T-helper 2 cell treated with Interferon-gamma antibody and Interleukin-4, amounts not matched to agents 100 ng/mL and 5 ng/mL, for 36 hours (primary cell): ENCODE measurements at regions not wholly inside any gene's neighbourhood (a gene's known extent, or its start where the extent isn't known, plus 50 kb on each side); places are given as distances from the start of the nearest gene placed in this dataset.

Experiments
- intact Hi-C: fragments of 100-400 bp; cut with micrococcal nuclease; formaldehyde crosslinking; loops from one replicate; pipeline ENCODE4 v1.15.1; 2023

DNA sequence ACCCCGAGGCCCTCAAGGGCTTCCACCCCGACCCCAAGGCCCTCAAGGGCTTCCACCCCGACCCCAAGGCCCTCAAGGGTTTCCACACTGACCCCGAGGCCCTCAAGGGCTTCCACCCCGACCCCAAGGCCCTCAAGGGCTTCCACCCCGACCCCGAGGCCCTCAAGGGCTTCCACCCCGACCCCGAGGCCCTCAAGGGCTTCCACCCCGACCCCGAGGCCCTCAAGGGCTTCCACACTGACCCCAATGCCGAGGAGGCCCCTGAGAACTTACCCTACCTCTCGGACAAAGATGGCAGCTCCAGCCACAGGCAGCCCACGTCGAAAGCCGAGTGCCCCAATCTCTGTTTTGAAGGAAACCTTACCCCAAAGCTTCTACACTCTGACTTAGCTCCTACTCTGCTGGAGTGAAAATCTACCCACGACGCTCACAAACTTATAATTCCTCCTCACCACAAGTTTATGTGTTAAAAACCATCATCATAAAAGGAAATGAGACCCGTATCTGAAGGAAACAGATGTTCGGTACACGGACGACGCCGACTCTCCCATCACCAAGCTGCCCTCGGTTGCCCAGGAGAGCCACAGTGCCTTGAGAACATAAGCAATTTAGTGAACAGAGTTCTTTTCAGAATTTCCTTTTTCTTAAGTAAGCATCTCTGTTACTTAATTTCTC lies 61.2 kb upstream of the RPH3AL start:
- intact Hi-C loops: loop anchor here (5.0 kb wide), 2 partner anchors 568 to 583 kb away; partner anchors contain the start of gene TIMM22

DNA sequence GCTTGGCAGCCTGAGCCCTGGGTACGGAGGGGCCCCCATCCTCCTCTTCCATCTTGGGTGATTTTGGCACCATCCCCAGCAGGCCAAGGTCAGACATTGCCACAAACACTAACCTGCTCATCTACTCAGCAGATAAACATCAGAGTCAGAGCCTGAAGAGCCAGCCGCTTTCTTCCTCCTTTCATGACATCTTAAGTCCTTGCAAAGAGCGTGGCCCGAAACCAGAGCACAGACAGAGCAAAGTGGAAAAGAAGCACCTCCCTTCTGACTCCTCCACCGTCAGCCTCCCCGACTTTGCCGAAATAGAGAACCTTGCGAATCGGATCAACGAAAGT lies 60.4 kb upstream of the RPH3AL start:
- intact Hi-C loops: loop anchor here (5.0 kb wide), 2 partner anchors 569 to 584 kb away; partner anchors contain the start of gene TIMM22

DNA sequence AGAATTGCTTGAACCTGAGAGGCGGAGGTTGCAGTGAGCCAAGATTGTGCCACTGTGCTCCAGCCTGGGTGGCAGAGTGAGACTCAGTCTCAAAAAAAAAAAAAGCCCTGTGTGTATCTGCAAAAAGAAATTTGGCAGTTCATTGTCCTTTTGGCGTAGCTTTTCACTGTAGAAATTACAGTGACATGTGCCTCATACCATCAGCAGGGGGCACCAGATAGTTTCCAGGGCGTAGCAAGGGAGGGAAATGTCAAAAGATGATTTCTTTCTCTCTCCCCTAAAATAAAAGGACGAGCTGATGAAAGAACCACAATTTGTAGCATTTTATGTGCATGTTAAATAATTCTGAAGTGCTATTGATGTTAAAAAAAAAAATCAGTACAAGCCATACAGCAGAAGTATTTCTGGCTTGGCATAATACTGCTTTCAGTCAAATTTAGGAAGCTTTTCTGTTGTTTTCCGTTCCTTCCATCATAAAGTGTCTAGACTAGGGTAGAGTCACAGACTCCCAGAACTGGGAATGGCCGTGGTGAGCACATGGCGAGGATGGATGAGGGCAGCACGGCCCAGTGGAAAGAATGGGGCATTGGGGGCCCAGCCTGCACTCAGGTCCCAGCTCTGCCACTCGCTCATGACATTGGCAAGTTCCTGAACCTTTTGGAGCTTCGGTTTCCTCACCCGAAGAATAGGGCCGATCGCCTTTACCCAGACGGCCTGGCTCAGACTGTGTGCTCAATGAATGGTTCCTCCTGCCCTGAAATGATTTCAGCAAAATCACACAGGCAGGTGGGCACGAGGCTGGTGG lies 59.8 kb upstream of the RPH3AL start:
- intact Hi-C loops: loop anchor here (1.0 to 5.0 kb wide), 3 partner anchors 288 to 585 kb away; partner anchors contain the start of gene TIMM22

DNA sequence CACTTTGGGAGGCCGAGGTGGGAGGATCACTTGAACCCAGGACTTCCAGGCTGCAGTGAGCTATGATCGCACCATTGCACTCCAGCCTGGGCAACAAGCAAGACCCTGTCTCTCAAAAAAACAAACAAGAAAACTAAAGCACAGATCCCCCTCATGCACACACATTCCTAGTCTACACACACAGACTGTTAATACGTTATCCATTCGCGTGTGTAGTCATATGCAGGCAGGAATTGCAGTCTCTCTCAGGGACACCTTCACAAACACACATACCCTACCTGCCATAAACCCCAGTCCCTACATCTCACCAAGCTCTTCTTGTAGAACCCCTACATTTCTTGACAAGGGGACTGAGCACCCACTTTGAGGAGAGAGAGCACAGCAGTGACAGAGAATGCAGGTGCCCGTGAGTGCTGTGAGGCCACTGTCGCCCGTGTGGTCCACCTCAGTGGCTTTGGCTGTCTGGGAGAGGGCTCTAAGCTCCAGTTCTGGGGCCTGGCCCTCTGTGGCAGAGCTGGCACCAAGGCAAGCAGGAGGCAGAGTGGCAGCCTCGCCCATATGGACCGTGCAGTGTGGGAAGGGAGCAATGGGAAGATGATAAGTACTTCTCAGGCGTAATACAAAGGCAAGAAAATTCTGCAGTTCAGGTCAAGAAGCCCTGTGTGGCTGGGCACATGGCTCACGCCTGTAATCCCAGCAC lies 59.0 kb upstream of the RPH3AL start:
- intact Hi-C loops: loop anchor here (1.0 to 5.0 kb wide), 4 partner anchors 289 to 586 kb away; partner anchors contain the start of genes GEMIN4 and TIMM22

DNA sequence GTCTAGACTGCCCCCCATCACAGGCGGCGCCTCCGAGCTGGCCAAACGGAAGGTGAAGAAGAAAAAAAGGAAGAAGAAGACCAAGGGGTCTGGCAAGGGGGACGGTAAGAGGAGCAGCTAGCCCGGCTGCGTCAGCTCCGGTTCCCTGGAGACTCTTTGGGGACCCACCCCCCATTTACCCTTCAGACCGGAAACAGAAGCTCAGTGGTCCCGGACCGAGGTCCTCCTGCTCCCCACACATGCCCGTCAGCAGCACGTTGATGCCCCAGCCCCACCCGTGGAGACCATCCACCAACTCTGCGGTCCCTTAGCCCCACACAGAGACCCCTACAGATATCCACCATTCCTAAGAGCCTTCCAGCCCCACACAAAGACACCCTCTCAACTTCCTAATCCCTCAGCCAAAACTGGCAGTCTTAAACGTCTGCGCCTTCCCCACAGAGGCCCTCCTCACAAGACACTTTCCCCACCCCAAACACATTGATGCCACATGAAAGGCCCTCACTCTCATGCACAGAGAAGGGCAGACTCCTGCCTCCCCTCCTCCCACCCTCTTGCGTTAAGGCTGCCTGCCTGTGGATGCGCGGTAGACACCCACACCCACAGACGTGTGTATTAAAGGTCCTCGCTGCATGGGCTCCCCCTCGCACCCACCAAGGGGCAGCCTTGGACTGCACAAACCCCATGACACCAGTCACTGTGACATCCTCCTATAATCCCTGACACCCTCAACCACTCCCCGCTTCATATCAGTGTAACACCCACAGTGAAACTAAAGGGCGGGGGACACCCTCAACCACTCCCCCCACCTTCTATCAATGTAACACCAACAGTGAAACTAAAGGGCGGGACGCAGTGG lies 58.2 kb upstream of the RPH3AL start:
- intact Hi-C loops: loop anchor here (2.0 to 5.0 kb wide), 3 partner anchors 342 to 587 kb away; partner anchors contain the start of genes GEMIN4 and TIMM22

DNA sequence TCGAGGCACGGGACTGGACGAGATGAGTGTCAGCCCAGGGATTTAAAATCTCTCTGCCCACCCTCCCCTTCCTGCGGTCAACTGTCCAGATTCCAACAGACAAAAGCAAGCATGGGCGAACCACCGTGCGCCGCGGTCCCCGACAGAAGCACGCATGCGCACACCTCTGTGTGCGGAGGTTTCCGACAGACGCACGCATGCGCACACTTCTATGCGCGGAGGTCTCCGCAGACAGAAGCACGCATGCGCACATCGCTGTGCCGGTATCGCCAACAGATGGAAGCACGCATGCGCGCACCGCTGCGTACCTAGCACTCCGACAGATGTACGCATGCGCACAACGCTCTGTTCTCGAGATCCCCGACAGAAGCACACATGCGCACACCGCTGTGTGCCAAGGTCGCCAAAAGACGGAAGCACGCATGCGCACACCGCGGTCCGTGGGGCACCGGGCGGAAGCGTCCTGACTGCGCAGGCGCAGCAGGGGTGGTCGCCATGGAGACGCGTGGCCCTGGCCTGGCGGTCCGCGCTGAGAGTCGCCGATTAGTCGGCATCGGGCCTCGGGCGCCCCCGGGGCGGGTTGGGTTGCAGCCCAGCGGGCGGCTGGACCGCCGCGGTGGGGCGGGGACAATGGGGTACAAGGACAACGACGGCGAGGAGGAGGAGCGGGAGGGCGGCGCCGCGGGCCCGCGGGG lies 57.4 kb upstream of the RPH3AL start:
- intact Hi-C loops: loop anchor here (2.0 to 5.0 kb wide), 3 partner anchors 343 to 587 kb away; partner anchors contain the start of genes GEMIN4 and TIMM22

DNA sequence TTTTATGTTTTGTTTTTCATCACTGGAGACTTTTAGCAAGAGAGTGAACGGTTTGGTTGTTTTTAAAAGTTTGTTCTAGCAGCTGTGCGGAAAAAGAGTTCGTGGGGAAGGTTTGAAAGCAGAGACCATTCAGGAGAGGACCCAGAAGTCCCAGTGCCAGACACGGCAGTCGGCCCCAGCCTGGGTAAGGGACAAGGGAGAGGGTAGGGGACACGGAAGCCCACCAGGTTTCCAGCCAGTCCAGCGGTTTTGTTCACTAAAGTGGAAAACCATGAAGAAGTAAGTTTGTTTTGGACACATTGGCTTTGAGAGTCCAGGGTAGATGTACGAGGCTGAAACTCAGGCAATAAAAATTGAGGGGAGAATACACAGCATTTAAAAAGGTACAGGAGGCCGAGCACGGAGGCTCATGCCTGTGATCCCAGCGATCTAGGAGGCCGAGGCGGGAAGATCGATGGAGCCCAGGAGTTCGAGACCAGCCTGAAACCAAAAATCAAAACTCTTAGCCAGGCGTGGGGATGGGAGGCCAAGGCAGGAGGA lies 56.8 kb upstream of the RPH3AL start:
- intact Hi-C loops: no loop called here

DNA sequence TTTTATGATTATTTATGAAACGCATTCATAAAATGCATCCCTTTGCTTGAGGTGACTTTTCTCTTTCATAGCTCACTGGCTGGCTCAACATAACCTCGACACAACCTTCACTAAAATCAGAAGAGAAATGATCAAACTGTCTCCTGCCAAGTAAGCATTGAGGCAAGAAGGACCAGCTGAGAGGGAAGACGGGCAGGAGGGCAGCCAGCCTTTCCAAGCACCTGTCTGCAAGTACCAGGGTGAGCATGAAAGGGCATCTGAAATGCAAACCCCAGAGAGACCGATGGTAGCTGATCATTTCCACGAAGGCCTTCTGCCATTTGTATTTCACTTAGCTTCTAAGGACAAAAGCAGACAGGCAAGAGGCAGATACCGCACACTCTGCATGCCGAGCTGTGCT lies 52.1 kb upstream of the RPH3AL start:
- intact Hi-C loops: no loop called here
